A549 (cell line): ENCODE measurements at regions not wholly inside any gene's neighbourhood (a gene's known extent, or its start where the extent isn't known, plus 50 kb on each side); places are given as distances from the start of the nearest gene placed in this dataset.

Experiments
- BHLHE40 ChIP-seq: IDR thresholded peaks from 2 replicates; pipeline ENCODE4 v1.6.1; 2012; ENCODE audit warnings: low read depth, low read length, inconsistent platforms
- CBX8 ChIP-seq: fragments of 200-600 bp; sonication (generic); IDR thresholded peaks from 2 replicates; pipeline ENCODE4 v1.6.1; 2016
- CEBPB ChIP-seq, 2 experiments: fragments of >200 bp in 1 of 2; sonication (Bioruptor Twin) in 1 of 2; formaldehyde crosslinking in 1 of 2; IDR thresholded peaks; 2 replicates each; pipeline ENCODE4 v1.6.1; 2012 to 2016
- CHD4 ChIP-seq: fragments of 200-600 bp; sonication (generic); IDR thresholded peaks from 2 replicates; pipeline ENCODE4 v1.6.1; 2016; ENCODE audit warnings: antibody characterized with exemption, mild to moderate bottlenecking, borderline replicate concordance
- CTCF ChIP-seq: fragments of >200 bp; sonication (Bioruptor Twin); formaldehyde crosslinking; IDR thresholded peaks from 3 replicates; pipeline ENCODE4 v1.5.1; 2016
- EP300 ChIP-seq, 2 experiments: fragments of >200 bp; sonication (Bioruptor Twin); formaldehyde crosslinking; IDR thresholded peaks; 2 replicates in 1 of 2; 3 replicates in 1 of 2; pipeline ENCODE4 v1.6.1; 2016 to 2017
- HOXB13 ChIP-seq: fragments of 250-450 bp; sonication (Bioruptor Pico); IDR thresholded peaks from 2 replicates; pipeline ENCODE4 v1.5.0; 2020; ENCODE audit warnings: low read depth, mild to moderate bottlenecking, moderate library complexity
- MAFK ChIP-seq: fragments of 450-650 bp; IDR thresholded peaks from 2 replicates; pipeline ENCODE4 v1.6.1; 2014; ENCODE audit not compliant: partially characterized antibody
- MYC ChIP-seq: IDR thresholded peaks from 2 replicates; pipeline ENCODE4 v1.6.1; 2012; ENCODE audit warnings: mild to moderate bottlenecking, inconsistent platforms, low read length, improper control_type of control experiment, borderline replicate concordance
- POLR2A ChIP-seq: IDR thresholded peaks from 2 replicates; pipeline ENCODE4 v1.6.1; 2012; ENCODE audit warnings: mild to moderate bottlenecking, low read length
- POLR2AphosphoS2 ChIP-seq: conservative IDR thresholded peaks from 2 replicates; pipeline ENCODE4 v1.6.1; 2012; ENCODE audit warnings: low read length, improper control_type of control experiment, inconsistent platforms

- no peak for TF ChIP-seq CHD4
- TF ChIP-seq EP300 (IDR thresholded peaks at IDR 0.05) = no peak
- no peak for TF ChIP-seq CTCF
- no peak for TF ChIP-seq CBX8
- TF ChIP-seq CEBPB (IDR thresholded peaks at IDR 0.05) = no peak
- TF ChIP-seq MYC = no peak
- TF ChIP-seq HOXB13 = no peak
- TF ChIP-seq BHLHE40 = no peak
- no peak for TF ChIP-seq POLR2AphosphoS2
- no peak for TF ChIP-seq POLR2A
- peak; percentile 65 for TF ChIP-seq MAFK
These were observed 533.1 kb upstream of the TENM3 start for GRCh38 chr4:181710143-181710542.
